GM23338 (cell line): ENCODE measurements at regions not wholly inside any gene's neighbourhood (a gene's known extent, or its start where the extent isn't known, plus 50 kb on each side); places are given as distances from the start of the nearest gene placed in this dataset.

Experiments
- ATAC-seq: fragments of 200-7000 bp; cut with Tn5 transposase; 3 replicates; pipeline ENCODE4 v1.9.1; 2020
- DNase-seq: peaks from one replicate; pipeline ENCODE4 v3.0.0-alpha.2; 2015; ENCODE audit warnings: low spot score
- H2AFZ ChIP-seq: fragments of 200-600 bp; sonication (generic); 2 replicates; pipeline ENCODE4 v1.8.0; 2016; ENCODE audit warnings: antibody characterized with exemption, mild to moderate bottlenecking, moderate library complexity
- H3F3A ChIP-seq: fragments of 200-600 bp; sonication (generic); replicated peaks from 2 replicates; pipeline ENCODE4 v1.8.0; 2017; ENCODE audit warnings: antibody characterized with exemption, mixed run types, low read depth
- H3K27ac ChIP-seq: fragments of 200-600 bp; sonication (generic); 2 replicates; pipeline ENCODE4 v1.6.1; 2016; ENCODE audit warnings: low read depth
- H3K27me3 ChIP-seq: fragments of 200-600 bp; sonication (generic); 2 replicates; pipeline ENCODE4 v1.8.0; 2016; ENCODE audit warnings: mild to moderate bottlenecking, mixed run types, moderate library complexity; ENCODE audit not compliant: insufficient read depth
- H3K36me3 ChIP-seq: fragments of 200-600 bp; sonication (generic); 2 replicates; pipeline ENCODE4 v1.8.0; 2016; ENCODE audit warnings: mild to moderate bottlenecking; ENCODE audit not compliant: insufficient read depth
- H3K4me1 ChIP-seq: fragments of 200-600 bp; sonication (generic); 2 replicates; pipeline ENCODE4 v1.8.0; 2016; ENCODE audit warnings: mild to moderate bottlenecking, moderate library complexity; ENCODE audit not compliant: insufficient read depth
- H3K4me2 ChIP-seq: fragments of 200-600 bp; sonication (generic); 2 replicates; pipeline ENCODE4 v1.7.1; 2017; ENCODE audit warnings: mixed run types
- H3K4me3 ChIP-seq: fragments of 200-600 bp; sonication (generic); 2 replicates; pipeline ENCODE4 v1.6.1; 2016; ENCODE audit warnings: mixed run types
- H3K79me2 ChIP-seq: fragments of 200-600 bp; sonication (generic); replicated peaks from 2 replicates; pipeline ENCODE4 v1.8.0; 2017; ENCODE audit warnings: mild to moderate bottlenecking; ENCODE audit not compliant: insufficient read depth
- H3K9me2 ChIP-seq: fragments of 200-600 bp; sonication (generic); 2 replicates; pipeline ENCODE4 v1.8.0; 2017; ENCODE audit not compliant: insufficient read depth
- H4K20me1 ChIP-seq: fragments of 200-600 bp; sonication (generic); replicated peaks from 2 replicates; pipeline ENCODE4 v1.8.0; 2017; ENCODE audit warnings: mild to moderate bottlenecking; ENCODE audit not compliant: insufficient read depth
- H3K27ac Mint-ChIP-seq: 2 replicates; pipeline ENCODE4 v1.8.0; 2020; ENCODE audit warnings: inconsistent platforms, mild to moderate bottlenecking, moderate library complexity, mixed read lengths
- H3K27me3 Mint-ChIP-seq: 3 replicates; pipeline ENCODE4 v1.8.0; 2022; ENCODE audit warnings: low read depth, mild to moderate bottlenecking, moderate library complexity, mixed read lengths, inconsistent platforms; ENCODE audit not compliant: insufficient read depth, poor library complexity
- H3K36me3 Mint-ChIP-seq: 3 replicates; pipeline ENCODE4 v1.8.0; 2021; ENCODE audit warnings: low read depth, mild to moderate bottlenecking, inconsistent platforms, moderate library complexity, mixed read lengths
- H3K4me1 Mint-ChIP-seq: 3 replicates; pipeline ENCODE4 v1.8.0; 2020; ENCODE audit warnings: mild to moderate bottlenecking, inconsistent platforms, mixed read lengths
- H3K4me3 Mint-ChIP-seq: 3 replicates; pipeline ENCODE4 v1.8.0; 2021; ENCODE audit warnings: moderate library complexity, mild to moderate bottlenecking, inconsistent platforms, mixed read lengths
- H3K9me3 Mint-ChIP-seq: 3 replicates; pipeline ENCODE4 v1.8.0; 2020; ENCODE audit warnings: moderate library complexity, mild to moderate bottlenecking, inconsistent platforms, mixed read lengths
- EZH2phosphoT487 ChIP-seq: fragments of 200-600 bp; sonication (generic); IDR thresholded peaks from one replicate; pipeline ENCODE4 v1.8.1; 2018; ENCODE audit warnings: antibody characterized with exemption; ENCODE audit not compliant: unreplicated experiment
- JUNB ChIP-seq: IDR thresholded peaks from one replicate; pipeline ENCODE4 v1.6.1; 2016; ENCODE audit warnings: antibody characterized with exemption; ENCODE audit not compliant: unreplicated experiment
- POLR2AphosphoS5 ChIP-seq: IDR thresholded peaks from 2 replicates; pipeline ENCODE4 v1.6.1; 2016; ENCODE audit warnings: antibody characterized with exemption, low read depth
- STAT1 ChIP-seq: IDR thresholded peaks from one replicate; pipeline ENCODE4 v1.6.1; 2016; ENCODE audit warnings: antibody characterized with exemption; ENCODE audit not compliant: unreplicated experiment
- ZNF114 ChIP-seq: fragments of 250-450 bp; sonication (Bioruptor Pico); IDR thresholded peaks from 2 replicates; pipeline ENCODE4 v1.5.0; 2020; ENCODE audit warnings: mild to moderate bottlenecking, moderate library complexity
- TF ChIP-seq, protein P1 (sequence below), 2 experiments: fragments of 200-600 bp in 1 of 2; sonication (generic) in 1 of 2; conservative IDR thresholded peaks; 2 replicates each; pipeline versions ENCODE4 v1.5.1 to v1.6.1; 2016 to 2017; ENCODE audit warnings: antibody characterized with exemption in 2 of 2, low read depth in 2 of 2, mild to moderate bottlenecking in 2 of 2, moderate library complexity in 1 of 2
- TF ChIP-seq, protein P2 (sequence below): fragments of 250-450 bp; sonication (Bioruptor Pico); IDR thresholded peaks from 2 replicates; pipeline ENCODE4 v1.5.0; 2020; ENCODE audit warnings: mild to moderate bottlenecking, moderate library complexity

DNA sequence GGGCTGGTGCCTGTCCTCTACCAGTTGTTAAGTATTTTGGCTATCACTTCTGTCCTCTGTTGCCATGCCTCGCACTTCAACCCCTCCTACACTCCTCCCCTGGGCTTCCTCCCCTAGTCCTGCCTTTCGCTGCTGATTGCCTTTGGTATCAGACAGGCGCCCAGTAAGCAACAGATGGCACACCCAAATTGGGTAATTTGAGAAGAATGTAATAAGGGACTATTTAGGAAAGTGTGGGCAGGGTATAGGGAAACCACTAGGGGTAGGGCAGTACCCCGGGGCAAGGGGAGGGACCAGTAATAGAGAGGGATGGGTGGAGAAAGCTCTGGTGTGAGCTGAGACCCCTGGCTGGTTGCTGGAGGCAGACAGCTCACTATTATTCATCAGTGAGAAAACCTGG, 172.7 kb upstream of the USP9X start:
- H2AFZ ChIP-seq = no peak overlapping the region; the same call in 1 of the 2 replicates
- H3K27me3 ChIP-seq = no peaks in the 10 kb centered on the region
- H4K20me1 ChIP-seq = no peaks in the 10 kb centered on the region
- H3K79me2 ChIP-seq = no peaks in the 10 kb centered on the region
- H3K36me3 ChIP-seq = no peaks in the 10 kb centered on the region
- Mint-ChIP-seq H3K27ac (no peak overlapping the region), H3K9me3 (no peaks in the 10 kb centered on the region; the same call in 2 of the 3 replicates), H3K36me3 (peaks cover 6% of the 10 kb centered on the region; the same call in 1 of the 3 replicates), H3K4me3 (no peak overlapping the region), H3K4me1 (peaks cover 5% of the 10 kb centered on the region; the same call in 2 of the 3 replicates), H3K27me3 (no peaks in the 10 kb centered on the region)
- H3F3A ChIP-seq = no peaks in the 10 kb centered on the region
- no peak overlapping the region for H3K4me2 ChIP-seq
- no peak overlapping the region for H3K27ac ChIP-seq
- ATAC-seq = no peak
- no peak overlapping the region for H3K4me3 ChIP-seq
- TF ChIP-seq, protein P1, sequence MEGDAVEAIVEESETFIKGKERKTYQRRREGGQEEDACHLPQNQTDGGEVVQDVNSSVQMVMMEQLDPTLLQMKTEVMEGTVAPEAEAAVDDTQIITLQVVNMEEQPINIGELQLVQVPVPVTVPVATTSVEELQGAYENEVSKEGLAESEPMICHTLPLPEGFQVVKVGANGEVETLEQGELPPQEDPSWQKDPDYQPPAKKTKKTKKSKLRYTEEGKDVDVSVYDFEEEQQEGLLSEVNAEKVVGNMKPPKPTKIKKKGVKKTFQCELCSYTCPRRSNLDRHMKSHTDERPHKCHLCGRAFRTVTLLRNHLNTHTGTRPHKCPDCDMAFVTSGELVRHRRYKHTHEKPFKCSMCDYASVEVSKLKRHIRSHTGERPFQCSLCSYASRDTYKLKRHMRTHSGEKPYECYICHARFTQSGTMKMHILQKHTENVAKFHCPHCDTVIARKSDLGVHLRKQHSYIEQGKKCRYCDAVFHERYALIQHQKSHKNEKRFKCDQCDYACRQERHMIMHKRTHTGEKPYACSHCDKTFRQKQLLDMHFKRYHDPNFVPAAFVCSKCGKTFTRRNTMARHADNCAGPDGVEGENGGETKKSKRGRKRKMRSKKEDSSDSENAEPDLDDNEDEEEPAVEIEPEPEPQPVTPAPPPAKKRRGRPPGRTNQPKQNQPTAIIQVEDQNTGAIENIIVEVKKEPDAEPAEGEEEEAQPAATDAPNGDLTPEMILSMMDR (conservative IDR thresholded peaks at IDR 0.05; ENCODE audit: low read depth in 2 of 2) = no peak
- TF ChIP-seq EZH2phosphoT487 (no peak), POLR2AphosphoS5 (no peak), ZNF114 (CRISPR knock-in tag) (no peak), JUNB (no peak), STAT1 (no peak)
- TF ChIP-seq, protein P2, sequence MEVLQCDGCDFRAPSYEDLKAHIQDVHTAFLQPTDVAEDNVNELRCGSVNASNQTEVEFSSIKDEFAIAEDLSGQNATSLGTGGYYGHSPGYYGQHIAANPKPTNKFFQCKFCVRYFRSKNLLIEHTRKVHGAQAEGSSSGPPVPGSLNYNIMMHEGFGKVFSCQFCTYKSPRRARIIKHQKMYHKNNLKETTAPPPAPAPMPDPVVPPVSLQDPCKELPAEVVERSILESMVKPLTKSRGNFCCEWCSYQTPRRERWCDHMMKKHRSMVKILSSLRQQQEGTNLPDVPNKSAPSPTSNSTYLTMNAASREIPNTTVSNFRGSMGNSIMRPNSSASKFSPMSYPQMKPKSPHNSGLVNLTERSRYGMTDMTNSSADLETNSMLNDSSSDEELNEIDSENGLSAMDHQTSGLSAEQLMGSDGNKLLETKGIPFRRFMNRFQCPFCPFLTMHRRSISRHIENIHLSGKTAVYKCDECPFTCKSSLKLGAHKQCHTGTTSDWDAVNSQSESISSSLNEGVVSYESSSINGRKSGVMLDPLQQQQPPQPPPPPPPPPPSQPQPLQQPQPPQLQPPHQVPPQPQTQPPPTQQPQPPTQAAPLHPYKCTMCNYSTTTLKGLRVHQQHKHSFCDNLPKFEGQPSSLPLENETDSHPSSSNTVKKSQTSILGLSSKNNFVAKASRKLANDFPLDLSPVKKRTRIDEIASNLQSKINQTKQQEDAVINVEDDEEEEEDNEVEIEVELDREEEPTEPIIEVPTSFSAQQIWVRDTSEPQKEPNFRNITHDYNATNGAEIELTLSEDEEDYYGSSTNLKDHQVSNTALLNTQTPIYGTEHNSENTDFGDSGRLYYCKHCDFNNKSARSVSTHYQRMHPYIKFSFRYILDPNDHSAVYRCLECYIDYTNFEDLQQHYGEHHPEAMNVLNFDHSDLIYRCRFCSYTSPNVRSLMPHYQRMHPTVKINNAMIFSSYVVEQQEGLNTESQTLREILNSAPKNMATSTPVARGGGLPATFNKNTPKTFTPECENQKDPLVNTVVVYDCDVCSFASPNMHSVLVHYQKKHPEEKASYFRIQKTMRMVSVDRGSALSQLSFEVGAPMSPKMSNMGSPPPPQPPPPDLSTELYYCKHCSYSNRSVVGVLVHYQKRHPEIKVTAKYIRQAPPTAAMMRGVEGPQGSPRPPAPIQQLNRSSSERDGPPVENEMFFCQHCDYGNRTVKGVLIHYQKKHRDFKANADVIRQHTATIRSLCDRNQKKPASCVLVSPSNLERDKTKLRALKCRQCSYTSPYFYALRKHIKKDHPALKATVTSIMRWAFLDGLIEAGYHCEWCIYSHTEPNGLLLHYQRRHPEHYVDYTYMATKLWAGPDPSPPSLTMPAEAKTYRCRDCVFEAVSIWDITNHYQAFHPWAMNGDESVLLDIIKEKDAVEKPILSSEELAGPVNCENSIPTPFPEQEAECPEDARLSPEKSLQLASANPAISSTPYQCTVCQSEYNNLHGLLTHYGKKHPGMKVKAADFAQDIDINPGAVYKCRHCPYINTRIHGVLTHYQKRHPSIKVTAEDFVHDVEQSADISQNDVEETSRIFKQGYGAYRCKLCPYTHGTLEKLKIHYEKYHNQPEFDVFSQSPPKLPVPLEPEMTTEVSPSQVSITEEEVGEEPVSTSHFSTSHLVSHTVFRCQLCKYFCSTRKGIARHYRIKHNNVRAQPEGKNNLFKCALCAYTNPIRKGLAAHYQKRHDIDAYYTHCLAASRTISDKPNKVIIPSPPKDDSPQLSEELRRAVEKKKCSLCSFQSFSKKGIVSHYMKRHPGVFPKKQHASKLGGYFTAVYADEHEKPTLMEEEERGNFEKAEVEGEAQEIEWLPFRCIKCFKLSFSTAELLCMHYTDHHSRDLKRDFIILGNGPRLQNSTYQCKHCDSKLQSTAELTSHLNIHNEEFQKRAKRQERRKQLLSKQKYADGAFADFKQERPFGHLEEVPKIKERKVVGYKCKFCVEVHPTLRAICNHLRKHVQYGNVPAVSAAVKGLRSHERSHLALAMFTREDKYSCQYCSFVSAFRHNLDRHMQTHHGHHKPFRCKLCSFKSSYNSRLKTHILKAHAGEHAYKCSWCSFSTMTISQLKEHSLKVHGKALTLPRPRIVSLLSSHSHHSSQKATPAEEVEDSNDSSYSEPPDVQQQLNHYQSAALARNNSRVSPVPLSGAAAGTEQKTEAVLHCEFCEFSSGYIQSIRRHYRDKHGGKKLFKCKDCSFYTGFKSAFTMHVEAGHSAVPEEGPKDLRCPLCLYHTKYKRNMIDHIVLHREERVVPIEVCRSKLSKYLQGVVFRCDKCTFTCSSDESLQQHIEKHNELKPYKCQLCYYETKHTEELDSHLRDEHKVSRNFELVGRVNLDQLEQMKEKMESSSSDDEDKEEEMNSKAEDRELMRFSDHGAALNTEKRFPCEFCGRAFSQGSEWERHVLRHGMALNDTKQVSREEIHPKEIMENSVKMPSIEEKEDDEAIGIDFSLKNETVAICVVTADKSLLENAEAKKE (CRISPR knock-in tag) = no peak
- H3K9me2 ChIP-seq = no peaks in the 10 kb centered on the region
- no peaks in the 10 kb centered on the region for H3K4me1 ChIP-seq
- no peak for DNase-seq
